ENCODE measurements at regions not wholly inside any gene's neighbourhood (a gene's known extent, or its start where the extent isn't known, plus 50 kb on each side); places are given as distances from the start of the nearest gene placed in this dataset.

DNA sequence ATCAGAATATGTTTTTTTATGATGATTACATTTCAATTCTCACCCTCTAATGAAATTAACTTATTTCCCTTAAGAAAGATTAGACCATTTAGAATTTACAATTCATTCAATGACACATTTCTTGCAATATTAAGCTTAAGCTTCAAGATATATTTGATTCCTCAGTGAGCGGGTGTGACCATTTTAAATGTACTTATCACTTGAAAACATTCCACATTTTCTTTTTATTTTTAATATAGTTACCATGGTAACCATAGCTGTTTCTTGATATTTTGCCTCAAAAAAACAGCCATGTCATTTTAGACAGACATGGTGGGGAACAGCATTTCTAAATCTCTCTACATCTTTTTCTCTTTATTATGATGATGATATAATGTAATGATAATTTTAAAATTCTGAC, 1029.0 kb upstream of the B3GALT2 start:
- TF ChIP-seq, protein P1, sequence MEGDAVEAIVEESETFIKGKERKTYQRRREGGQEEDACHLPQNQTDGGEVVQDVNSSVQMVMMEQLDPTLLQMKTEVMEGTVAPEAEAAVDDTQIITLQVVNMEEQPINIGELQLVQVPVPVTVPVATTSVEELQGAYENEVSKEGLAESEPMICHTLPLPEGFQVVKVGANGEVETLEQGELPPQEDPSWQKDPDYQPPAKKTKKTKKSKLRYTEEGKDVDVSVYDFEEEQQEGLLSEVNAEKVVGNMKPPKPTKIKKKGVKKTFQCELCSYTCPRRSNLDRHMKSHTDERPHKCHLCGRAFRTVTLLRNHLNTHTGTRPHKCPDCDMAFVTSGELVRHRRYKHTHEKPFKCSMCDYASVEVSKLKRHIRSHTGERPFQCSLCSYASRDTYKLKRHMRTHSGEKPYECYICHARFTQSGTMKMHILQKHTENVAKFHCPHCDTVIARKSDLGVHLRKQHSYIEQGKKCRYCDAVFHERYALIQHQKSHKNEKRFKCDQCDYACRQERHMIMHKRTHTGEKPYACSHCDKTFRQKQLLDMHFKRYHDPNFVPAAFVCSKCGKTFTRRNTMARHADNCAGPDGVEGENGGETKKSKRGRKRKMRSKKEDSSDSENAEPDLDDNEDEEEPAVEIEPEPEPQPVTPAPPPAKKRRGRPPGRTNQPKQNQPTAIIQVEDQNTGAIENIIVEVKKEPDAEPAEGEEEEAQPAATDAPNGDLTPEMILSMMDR (IDR thresholded peaks at IDR 0.05; ENCODE audit: low read depth, low read length, poor library complexity, severe bottlenecking): no peak
- no peak for TF ChIP-seq EZH2phosphoT487 (IDR thresholded peaks at IDR 0.05; ENCODE audit: borderline replicate concordance, low read length)
